ENCODE measurements at regions not wholly inside any gene's neighbourhood (a gene's known extent, or its start where the extent isn't known, plus 50 kb on each side); places are given as distances from the start of the nearest gene placed in this dataset.
"Not testable (repeated sequence)": the region's sequence is repeated elsewhere in the genome, so short reads cannot be mapped to it uniquely, and the experiment has no call there.

- H3K4me3 ChIP-seq (ENCODE audit: insufficient read depth, low read length, poor library complexity, severe bottlenecking); H3K9me2 ChIP-seq (replicated peaks; ENCODE audit: insufficient read depth, low read length); H3F3A ChIP-seq (ENCODE audit: insufficient read depth); H3K27me3 ChIP-seq (ENCODE audit: low read length); H3K9me3 ChIP-seq (ENCODE audit: insufficient read depth, low read length); H4K20me1 ChIP-seq (ENCODE audit: low read depth, low read length); H3K9ac ChIP-seq (ENCODE audit: low read length); H2AFZ ChIP-seq (ENCODE audit: low read depth, low read length, severe bottlenecking); H3K79me2 ChIP-seq (ENCODE audit: insufficient read depth, low read length); H3K27ac ChIP-seq (ENCODE audit: low read depth, low read length); H3K4me2 ChIP-seq (ENCODE audit: low read depth, low read length, poor library complexity, severe bottlenecking); H3K36me3 ChIP-seq (ENCODE audit: low read length): not testable (repeated sequence)
These were observed 111.0 kb downstream of the POTEC start for GRCh38 chr18:14432371-14432770.

- not testable (repeated sequence) for H3K4me2 ChIP-seq (ENCODE audit: low read depth, low read length, poor library complexity, severe bottlenecking); H3K9me2 ChIP-seq (replicated peaks; ENCODE audit: insufficient read depth, low read length); H3K27me3 ChIP-seq (ENCODE audit: low read length); H3K27ac ChIP-seq (ENCODE audit: low read depth, low read length); H3F3A ChIP-seq (ENCODE audit: insufficient read depth); H2AFZ ChIP-seq (ENCODE audit: low read depth, low read length, severe bottlenecking); H3K36me3 ChIP-seq (ENCODE audit: low read length); H3K9me3 ChIP-seq (ENCODE audit: insufficient read depth, low read length); H4K20me1 ChIP-seq (ENCODE audit: low read depth, low read length); H3K4me3 ChIP-seq (ENCODE audit: insufficient read depth, low read length, poor library complexity, severe bottlenecking); H3K9ac ChIP-seq (ENCODE audit: low read length); H3K79me2 ChIP-seq (ENCODE audit: insufficient read depth, low read length)
These were observed 112.3 kb downstream of the POTEC start for GRCh38 chr18:14431031-14431521.

- not testable (repeated sequence) for H3K27me3 ChIP-seq (ENCODE audit: low read length); H3K27ac ChIP-seq (ENCODE audit: low read depth, low read length); H3K9ac ChIP-seq (ENCODE audit: low read length); H3K9me2 ChIP-seq (replicated peaks; ENCODE audit: insufficient read depth, low read length); H3F3A ChIP-seq (ENCODE audit: insufficient read depth); H4K20me1 ChIP-seq (ENCODE audit: low read depth, low read length); H3K9me3 ChIP-seq (ENCODE audit: insufficient read depth, low read length); H2AFZ ChIP-seq (ENCODE audit: low read depth, low read length, severe bottlenecking); H3K4me2 ChIP-seq (ENCODE audit: low read depth, low read length, poor library complexity, severe bottlenecking); H3K4me3 ChIP-seq (ENCODE audit: insufficient read depth, low read length, poor library complexity, severe bottlenecking); H3K36me3 ChIP-seq (ENCODE audit: low read length); H3K79me2 ChIP-seq (ENCODE audit: insufficient read depth, low read length)
- peak; percentile 16 for TF ChIP-seq CTCF (IDR thresholded peaks at IDR 0.05; ENCODE audit: insufficient read depth, low read length, poor library complexity, severe bottlenecking)
These were observed 127.6 kb downstream of the POTEC start for GRCh38 chr18:14415806-14416205.

- H3K27me3 ChIP-seq (ENCODE audit: low read length); H3K9ac ChIP-seq (ENCODE audit: low read length); H3F3A ChIP-seq (ENCODE audit: insufficient read depth); H3K9me3 ChIP-seq (ENCODE audit: insufficient read depth, low read length); H4K20me1 ChIP-seq (ENCODE audit: low read depth, low read length); H2AFZ ChIP-seq (ENCODE audit: low read depth, low read length, severe bottlenecking); H3K4me2 ChIP-seq (ENCODE audit: low read depth, low read length, poor library complexity, severe bottlenecking); H3K79me2 ChIP-seq (ENCODE audit: insufficient read depth, low read length); H3K9me2 ChIP-seq (replicated peaks; ENCODE audit: insufficient read depth, low read length); H3K4me3 ChIP-seq (ENCODE audit: insufficient read depth, low read length, poor library complexity, severe bottlenecking); H3K36me3 ChIP-seq (ENCODE audit: low read length); H3K27ac ChIP-seq (ENCODE audit: low read depth, low read length): not testable (repeated sequence)
These were observed 128.0 kb downstream of the POTEC start for GRCh38 chr18:14415399-14415798.

- not testable (repeated sequence) for H3K9ac ChIP-seq (ENCODE audit: low read length); H4K20me1 ChIP-seq (ENCODE audit: low read depth, low read length); H3K9me2 ChIP-seq (replicated peaks; ENCODE audit: insufficient read depth, low read length); H3K4me2 ChIP-seq (ENCODE audit: low read depth, low read length, poor library complexity, severe bottlenecking); H3K4me3 ChIP-seq (ENCODE audit: insufficient read depth, low read length, poor library complexity, severe bottlenecking); H3K79me2 ChIP-seq (ENCODE audit: insufficient read depth, low read length); H3F3A ChIP-seq (ENCODE audit: insufficient read depth); H3K27me3 ChIP-seq (ENCODE audit: low read length); H3K27ac ChIP-seq (ENCODE audit: low read depth, low read length); H2AFZ ChIP-seq (ENCODE audit: low read depth, low read length, severe bottlenecking); H3K36me3 ChIP-seq (ENCODE audit: low read length); H3K9me3 ChIP-seq (ENCODE audit: insufficient read depth, low read length)
These were observed 147.9 kb downstream of the POTEC start for GRCh38 chr18:14395533-14395932.

GRCh38 chr18:14393563-14394103 is 149.8 kb downstream of the POTEC start:
- H3K27ac ChIP-seq (ENCODE audit: low read depth, low read length); H3K9ac ChIP-seq (ENCODE audit: low read length); H4K20me1 ChIP-seq (ENCODE audit: low read depth, low read length); H3K4me3 ChIP-seq (ENCODE audit: insufficient read depth, low read length, poor library complexity, severe bottlenecking); H3F3A ChIP-seq (ENCODE audit: insufficient read depth); H3K79me2 ChIP-seq (ENCODE audit: insufficient read depth, low read length); H3K36me3 ChIP-seq (ENCODE audit: low read length); H3K9me2 ChIP-seq (replicated peaks; ENCODE audit: insufficient read depth, low read length); H3K9me3 ChIP-seq (ENCODE audit: insufficient read depth, low read length); H3K27me3 ChIP-seq (ENCODE audit: low read length); H3K4me2 ChIP-seq (ENCODE audit: low read depth, low read length, poor library complexity, severe bottlenecking); H2AFZ ChIP-seq (ENCODE audit: low read depth, low read length, severe bottlenecking): not testable (repeated sequence)

- not testable (repeated sequence) for H3K79me2 ChIP-seq (ENCODE audit: insufficient read depth, low read length); H2AFZ ChIP-seq (ENCODE audit: low read depth, low read length, severe bottlenecking)
These were observed 150.8 kb downstream of the POTEC start for GRCh38 chr18:14392604-14393003.

GRCh38 chr18:14384961-14385360 is 158.4 kb downstream of the POTEC start:
- not testable (repeated sequence) for H3K79me2 ChIP-seq (ENCODE audit: insufficient read depth, low read length); H3K27me3 ChIP-seq (ENCODE audit: low read length)

More at GRCh38 chr18:14392604-14393003, 150.8 kb downstream of the POTEC start:
- H3K4me2 ChIP-seq (ENCODE audit: low read depth, low read length, poor library complexity, severe bottlenecking); H3K9me3 ChIP-seq (ENCODE audit: insufficient read depth, low read length); H4K20me1 ChIP-seq (ENCODE audit: low read depth, low read length); H3K4me3 ChIP-seq (ENCODE audit: insufficient read depth, low read length, poor library complexity, severe bottlenecking); H3K36me3 ChIP-seq (ENCODE audit: low read length); H3K27ac ChIP-seq (ENCODE audit: low read depth, low read length); H3F3A ChIP-seq (ENCODE audit: insufficient read depth); H3K9me2 ChIP-seq (replicated peaks; ENCODE audit: insufficient read depth, low read length); H3K27me3 ChIP-seq (ENCODE audit: low read length); H3K9ac ChIP-seq (ENCODE audit: low read length): not testable (repeated sequence)

More at GRCh38 chr18:14384961-14385360, 158.4 kb downstream of the POTEC start:
- H3K9me2 ChIP-seq (replicated peaks; ENCODE audit: insufficient read depth, low read length); H4K20me1 ChIP-seq (ENCODE audit: low read depth, low read length); H3K27ac ChIP-seq (ENCODE audit: low read depth, low read length); H3K36me3 ChIP-seq (ENCODE audit: low read length); H3F3A ChIP-seq (ENCODE audit: insufficient read depth); H3K9me3 ChIP-seq (ENCODE audit: insufficient read depth, low read length); H3K9ac ChIP-seq (ENCODE audit: low read length); H2AFZ ChIP-seq (ENCODE audit: low read depth, low read length, severe bottlenecking); H3K4me2 ChIP-seq (ENCODE audit: low read depth, low read length, poor library complexity, severe bottlenecking); H3K4me3 ChIP-seq (ENCODE audit: insufficient read depth, low read length, poor library complexity, severe bottlenecking): not testable (repeated sequence)
